ENCODE measurements at regions not wholly inside any gene's neighbourhood (a gene's known extent, or its start where the extent isn't known, plus 50 kb on each side); places are given as distances from the start of the nearest gene placed in this dataset.

DNA sequence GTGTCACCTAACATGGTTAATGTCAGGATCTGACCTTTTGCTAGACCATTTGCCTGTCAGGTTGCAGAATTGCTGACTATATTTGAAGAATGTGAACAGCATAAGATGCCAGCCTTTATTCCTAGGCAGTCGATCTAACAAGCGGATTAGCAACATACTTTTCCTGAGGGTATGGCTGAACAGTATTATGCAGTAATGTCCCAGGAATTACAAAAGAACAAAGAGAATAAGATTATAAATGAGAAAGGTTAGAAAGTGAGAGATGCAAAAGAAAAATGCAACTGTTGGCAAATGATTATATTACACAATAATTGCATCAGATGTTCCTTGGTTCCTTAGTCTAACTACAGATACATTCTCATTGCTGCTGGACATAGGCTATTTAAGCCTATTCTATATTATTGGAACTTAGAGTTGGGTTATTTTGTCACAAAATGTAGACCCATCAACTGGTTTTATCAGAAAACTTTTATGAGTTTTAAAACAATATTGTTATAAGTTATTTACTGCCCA lies 647.1 kb upstream of the CRIM1 start:
- no peak for DNase-seq (ENCODE audit: low read depth)
- TF ChIP-seq POLR2A (IDR thresholded peaks at IDR 0.05; ENCODE audit: extremely low read depth, insufficient read length) = no peak

DNA sequence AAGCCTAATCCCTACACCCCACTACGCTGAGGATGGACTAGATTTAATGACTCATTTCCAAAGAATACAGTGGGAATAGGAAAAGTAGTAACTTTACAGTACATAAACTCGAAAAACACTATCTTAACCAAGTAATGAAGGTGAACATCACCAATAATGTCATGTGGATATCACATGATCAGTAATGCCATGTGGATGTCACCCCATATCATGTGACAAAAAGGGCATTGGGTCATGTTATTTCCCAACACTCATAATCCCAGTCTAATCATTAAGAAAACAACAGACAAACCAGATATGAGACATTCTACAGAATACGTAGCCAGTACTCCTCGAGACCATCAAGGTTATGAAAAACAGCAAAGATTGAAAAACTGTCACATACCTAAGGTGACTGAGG lies 667.3 kb upstream of the CRIM1 start:
- TF ChIP-seq, protein P1, sequence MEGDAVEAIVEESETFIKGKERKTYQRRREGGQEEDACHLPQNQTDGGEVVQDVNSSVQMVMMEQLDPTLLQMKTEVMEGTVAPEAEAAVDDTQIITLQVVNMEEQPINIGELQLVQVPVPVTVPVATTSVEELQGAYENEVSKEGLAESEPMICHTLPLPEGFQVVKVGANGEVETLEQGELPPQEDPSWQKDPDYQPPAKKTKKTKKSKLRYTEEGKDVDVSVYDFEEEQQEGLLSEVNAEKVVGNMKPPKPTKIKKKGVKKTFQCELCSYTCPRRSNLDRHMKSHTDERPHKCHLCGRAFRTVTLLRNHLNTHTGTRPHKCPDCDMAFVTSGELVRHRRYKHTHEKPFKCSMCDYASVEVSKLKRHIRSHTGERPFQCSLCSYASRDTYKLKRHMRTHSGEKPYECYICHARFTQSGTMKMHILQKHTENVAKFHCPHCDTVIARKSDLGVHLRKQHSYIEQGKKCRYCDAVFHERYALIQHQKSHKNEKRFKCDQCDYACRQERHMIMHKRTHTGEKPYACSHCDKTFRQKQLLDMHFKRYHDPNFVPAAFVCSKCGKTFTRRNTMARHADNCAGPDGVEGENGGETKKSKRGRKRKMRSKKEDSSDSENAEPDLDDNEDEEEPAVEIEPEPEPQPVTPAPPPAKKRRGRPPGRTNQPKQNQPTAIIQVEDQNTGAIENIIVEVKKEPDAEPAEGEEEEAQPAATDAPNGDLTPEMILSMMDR (IDR thresholded peaks at IDR 0.05; ENCODE audit: low read depth, low read length) = no peak
- no peak for TF ChIP-seq MYC (IDR thresholded peaks at IDR 0.05; ENCODE audit: low read depth, low read length)
- TF ChIP-seq, protein P2, sequence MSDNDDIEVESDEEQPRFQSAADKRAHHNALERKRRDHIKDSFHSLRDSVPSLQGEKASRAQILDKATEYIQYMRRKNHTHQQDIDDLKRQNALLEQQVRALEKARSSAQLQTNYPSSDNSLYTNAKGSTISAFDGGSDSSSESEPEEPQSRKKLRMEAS (IDR thresholded peaks at IDR 0.05; ENCODE audit: low read depth, low read length) = no peak
- no peak for TF ChIP-seq POLR2A (IDR thresholded peaks at IDR 0.05; ENCODE audit: extremely low read depth, insufficient read length)
- DNase-seq (ENCODE audit: low read depth) = no peak
- H3K4me3 ChIP-seq (ENCODE audit: low read depth, low read length) = no peak overlapping the region

More for the DNA sequence above, 647.1 kb upstream of the CRIM1 start:
- H3K4me3 ChIP-seq (ENCODE audit: low read depth, low read length) = no peak overlapping the region

DNA sequence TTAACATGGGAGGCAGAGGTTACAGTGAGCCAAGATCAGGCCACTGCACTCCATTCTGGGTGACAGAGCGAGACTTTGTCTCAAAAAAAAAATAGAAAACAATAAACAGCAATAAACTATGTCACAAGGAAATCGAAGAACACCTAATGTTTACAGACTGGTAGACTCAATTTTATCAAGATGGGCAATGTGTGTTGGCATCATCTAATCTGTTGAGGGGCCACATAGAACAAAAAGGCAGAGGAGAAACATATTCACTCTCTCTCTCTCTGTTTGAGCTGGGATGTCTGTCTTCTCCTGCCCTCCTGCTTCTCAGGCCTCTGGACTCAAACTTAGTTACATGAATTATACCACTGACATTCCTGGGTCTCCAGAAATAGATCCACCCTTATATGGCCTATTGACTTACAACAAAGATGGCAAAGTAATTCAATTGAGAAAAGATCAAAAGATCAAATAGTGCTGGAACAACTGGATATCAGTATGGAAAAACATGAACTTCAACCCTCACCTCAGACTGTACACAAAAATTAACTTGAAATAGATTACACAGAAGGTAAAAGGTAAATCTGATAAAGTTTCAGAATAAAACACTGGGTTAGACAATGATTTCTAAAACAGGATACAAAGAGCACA lies 703.8 kb upstream of the CRIM1 start:
- DNase-seq (ENCODE audit: low read depth) = no peak
- TF ChIP-seq, protein P1 (IDR thresholded peaks at IDR 0.05; ENCODE audit: low read depth, low read length) = no peak
- no peak for TF ChIP-seq POLR2A (IDR thresholded peaks at IDR 0.05; ENCODE audit: extremely low read depth, insufficient read length)
- no peak for TF ChIP-seq MYC (IDR thresholded peaks at IDR 0.05; ENCODE audit: low read depth, low read length)
- TF ChIP-seq, protein P2 (IDR thresholded peaks at IDR 0.05; ENCODE audit: low read depth, low read length) = no peak
- H3K4me3 ChIP-seq (ENCODE audit: low read depth, low read length) = no peak overlapping the region

DNA sequence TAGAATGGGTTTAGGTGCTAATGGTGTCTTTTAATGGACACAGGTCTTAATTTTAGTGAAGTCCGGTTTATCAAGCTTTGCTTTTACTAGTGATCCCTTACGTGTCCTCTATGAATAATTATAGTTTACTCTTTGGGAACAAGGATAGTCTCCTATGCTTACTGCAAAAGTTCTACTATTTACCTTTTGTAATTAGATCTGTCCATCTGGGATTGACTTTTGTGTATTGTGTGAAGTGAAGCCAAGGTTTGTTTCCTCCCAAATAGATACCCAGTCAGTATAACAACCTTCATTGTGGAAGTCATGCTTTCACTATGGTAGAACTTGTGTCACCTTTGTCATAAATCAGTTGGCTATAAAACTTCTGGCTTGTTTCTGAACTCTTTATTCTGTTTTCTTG lies 740.9 kb upstream of the CRIM1 start:
- DNase-seq (ENCODE audit: low read depth) = no peak
- H3K4me3 ChIP-seq (ENCODE audit: low read depth, low read length) = no peak overlapping the region
- TF ChIP-seq POLR2A (IDR thresholded peaks at IDR 0.05; ENCODE audit: extremely low read depth, insufficient read length) (no peak), MYC (IDR thresholded peaks at IDR 0.05; ENCODE audit: low read depth, low read length) (no peak)
- TF ChIP-seq, protein P2 (IDR thresholded peaks at IDR 0.05; ENCODE audit: low read depth, low read length) = no peak
- TF ChIP-seq, protein P1 (IDR thresholded peaks at IDR 0.05; ENCODE audit: low read depth, low read length) = no peak

DNA sequence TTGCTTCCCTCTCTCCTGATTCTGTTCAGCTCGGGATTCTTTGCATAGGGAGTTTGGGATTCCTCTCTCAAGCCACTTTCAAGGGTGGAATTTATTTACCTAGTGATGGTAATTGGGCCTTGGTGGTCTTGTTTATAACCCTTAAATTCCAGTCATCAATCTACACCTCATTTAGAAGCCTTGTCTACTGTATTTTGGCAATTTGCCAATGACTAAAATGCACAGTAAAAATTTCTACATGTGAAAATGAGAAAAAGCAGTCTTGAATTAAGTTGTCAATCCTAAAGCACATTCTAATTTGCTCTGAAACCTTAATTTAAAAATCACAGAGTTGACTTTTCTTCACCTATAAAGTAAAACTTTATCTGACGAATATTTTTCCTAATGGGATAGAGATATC lies 749.2 kb upstream of the CRIM1 start:
- H3K4me3 ChIP-seq (ENCODE audit: low read depth, low read length) = no peak overlapping the region
- TF ChIP-seq, protein P1 (IDR thresholded peaks at IDR 0.05; ENCODE audit: low read depth, low read length) = no peak
- TF ChIP-seq MYC (IDR thresholded peaks at IDR 0.05; ENCODE audit: low read depth, low read length) (no peak), POLR2A (IDR thresholded peaks at IDR 0.05; ENCODE audit: extremely low read depth, insufficient read length) (no peak)
- TF ChIP-seq, protein P2 (IDR thresholded peaks at IDR 0.05; ENCODE audit: low read depth, low read length) = no peak
- DNase-seq (ENCODE audit: low read depth) = no peak

DNA sequence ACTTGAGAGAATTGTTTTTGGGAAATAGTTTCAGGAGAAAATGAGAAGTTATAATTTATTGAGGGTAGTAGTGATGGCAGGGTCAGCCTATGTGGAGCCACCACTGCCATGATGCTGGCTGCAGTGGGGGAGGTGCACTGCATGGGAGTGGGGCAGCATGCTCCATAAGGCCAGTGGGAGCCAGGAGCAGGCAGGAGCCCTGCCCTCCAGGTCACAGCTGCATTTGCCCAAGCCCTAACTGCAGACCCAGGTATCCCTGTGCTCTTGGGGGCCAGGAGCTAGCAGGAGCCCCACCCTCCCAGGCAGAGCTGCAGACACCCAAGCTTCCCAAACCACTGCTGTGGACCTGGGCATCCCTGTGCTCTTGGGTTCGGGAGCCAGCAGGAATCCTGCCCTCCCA lies 757.3 kb upstream of the CRIM1 start:
- no peak for TF ChIP-seq MYC (IDR thresholded peaks at IDR 0.05; ENCODE audit: low read depth, low read length)
- TF ChIP-seq, protein P1 (IDR thresholded peaks at IDR 0.05; ENCODE audit: low read depth, low read length) = no peak
- TF ChIP-seq POLR2A (IDR thresholded peaks at IDR 0.05; ENCODE audit: extremely low read depth, insufficient read length) = no peak
- TF ChIP-seq, protein P2 (IDR thresholded peaks at IDR 0.05; ENCODE audit: low read depth, low read length) = no peak
- DNase-seq (ENCODE audit: low read depth) = no peak
- no peak overlapping the region for H3K4me3 ChIP-seq (ENCODE audit: low read depth, low read length)
